ENCODE measurements at regions not wholly inside any gene's neighbourhood (a gene's known extent, or its start where the extent isn't known, plus 50 kb on each side); places are given as distances from the start of the nearest gene placed in this dataset.

- Histone ChIP-seq H3K36me3 (ENCODE audit: control insufficient read depth, insufficient read depth, low read length) (no peaks in the 10 kb centered on the region), H3K9me3 (ENCODE audit: control insufficient read depth, insufficient read depth, low read length) (no peaks in the 10 kb centered on the region), H3K4me3 (ENCODE audit: low read length) (no peak overlapping the region), H3K27ac (ENCODE audit: low read length) (no peak overlapping the region), H3K27me3 (ENCODE audit: control insufficient read depth, insufficient read depth, low read length) (no peaks in the 10 kb centered on the region), H3K4me1 (ENCODE audit: control insufficient read depth, insufficient read depth, low read length) (no peaks in the 10 kb centered on the region)
- Mint-ChIP-seq H3K9me3 (no peaks in the 10 kb centered on the region), H3K4me3 (no peak overlapping the region), H3K27me3 (ENCODE audit: low read depth in 2 of 2) (peaks cover 17 to 30% of the 10 kb centered on the region in 2 donors), H3K27ac (no peak overlapping the region), H3K4me1 (no peaks in the 10 kb centered on the region), H3K36me3 (no peaks in the 10 kb centered on the region)
- WGBS (ENCODE audit: insufficient coverage) = 60% methylated on average over 1 of the region's 2 CpGs
- intact Hi-C loops (cut with micrococcal nuclease) = no loop called here
- TF ChIP-seq CTCF (IDR thresholded peaks at IDR 0.05) = no peak
- DNase-seq (no peak), ATAC-seq (no peak)
Measured at GRCh38 chr17:15154618-15155017, 110.5 kb downstream of the PMP22 start.

GRCh38 chr17:15145621-15146020 is 119.5 kb downstream of the PMP22 start:
- Histone ChIP-seq H3K4me1 (ENCODE audit: control insufficient read depth, insufficient read depth, low read length) (no peaks in the 10 kb centered on the region), H3K27ac (ENCODE audit: low read length) (no peak overlapping the region), H3K9me3 (ENCODE audit: control insufficient read depth, insufficient read depth, low read length) (no peaks in the 10 kb centered on the region), H3K27me3 (ENCODE audit: control insufficient read depth, insufficient read depth, low read length) (no peaks in the 10 kb centered on the region), H3K4me3 (ENCODE audit: low read length) (no peak overlapping the region), H3K36me3 (ENCODE audit: control insufficient read depth, insufficient read depth, low read length) (no peaks in the 10 kb centered on the region)
- ATAC-seq (no peak), DNase-seq (no peak)
- 90% methylated on average over 4 of the region's 5 CpGs for WGBS (ENCODE audit: insufficient coverage)
- Mint-ChIP-seq H3K4me3 (no peak overlapping the region), H3K27ac (no peak overlapping the region), H3K36me3 (no peaks in the 10 kb centered on the region), H3K27me3 (ENCODE audit: low read depth in 2 of 2) (peaks cover 4 to 12% of the 10 kb centered on the region in 2 donors), H3K9me3 (peaks cover 3% of the 10 kb centered on the region in 2 donors), H3K4me1 (no peaks in the 10 kb centered on the region)
- intact Hi-C loops (cut with micrococcal nuclease) = no loop called here
- no peak for TF ChIP-seq CTCF (IDR thresholded peaks at IDR 0.05)

- WGBS (ENCODE audit: insufficient coverage) = 76% methylated on average over 5 of the region's 6 CpGs
- no peaks in the 10 kb centered on the region for H3K4me1 Mint-ChIP-seq
- no peak overlapping the region for H3K27ac ChIP-seq (ENCODE audit: low read length)
- DNase-seq = no peak
- H3K4me3 ChIP-seq (ENCODE audit: low read length) = no peak overlapping the region
- no peak overlapping the region for H3K4me3 Mint-ChIP-seq
- intact Hi-C loops (cut with micrococcal nuclease) = no loop called here
- no peaks in the 10 kb centered on the region for H3K36me3 ChIP-seq (ENCODE audit: control insufficient read depth, insufficient read depth, low read length)
- H3K4me1 ChIP-seq (ENCODE audit: control insufficient read depth, insufficient read depth, low read length) = no peaks in the 10 kb centered on the region
- H3K9me3 ChIP-seq (ENCODE audit: control insufficient read depth, insufficient read depth, low read length) = no peaks in the 10 kb centered on the region
- no peaks in the 10 kb centered on the region for H3K36me3 Mint-ChIP-seq
- H3K9me3 Mint-ChIP-seq = peaks cover 3% of the 10 kb centered on the region in 2 donors
- no peaks in the 10 kb centered on the region for H3K27me3 ChIP-seq (ENCODE audit: control insufficient read depth, insufficient read depth, low read length)
- no peak overlapping the region for H3K27ac Mint-ChIP-seq
- TF ChIP-seq CTCF (IDR thresholded peaks at IDR 0.05) = no peak
- ATAC-seq = no peak
- H3K27me3 Mint-ChIP-seq (ENCODE audit: low read depth in 2 of 2) = peaks cover 4 to 19% of the 10 kb centered on the region in 2 donors
Measured at GRCh38 chr17:15143524-15143923, 121.6 kb downstream of the PMP22 start.

GRCh38 chr17:15134363-15134762 is 130.8 kb downstream of the PMP22 start:
- no peak overlapping the region for H3K4me3 ChIP-seq (ENCODE audit: low read length)
- H3K9me3 Mint-ChIP-seq = no peaks in the 10 kb centered on the region
- no peaks in the 10 kb centered on the region for H3K36me3 Mint-ChIP-seq
- no peak for TF ChIP-seq CTCF (IDR thresholded peaks at IDR 0.05)
- 58% methylated on average over 2 of the region's 2 CpGs for WGBS (ENCODE audit: insufficient coverage)
- no peak overlapping the region for H3K4me3 Mint-ChIP-seq
- H3K36me3 ChIP-seq (ENCODE audit: control insufficient read depth, insufficient read depth, low read length) = no peaks in the 10 kb centered on the region
- H3K27ac ChIP-seq (ENCODE audit: low read length) = no peak overlapping the region
- ATAC-seq = no peak
- H3K4me1 Mint-ChIP-seq = no peaks in the 10 kb centered on the region
- DNase-seq = no peak
- intact Hi-C loops (cut with micrococcal nuclease) = no loop called here
- no peak overlapping the region for H3K27ac Mint-ChIP-seq
- peaks cover 3 to 24% of the 10 kb centered on the region in 2 donors for H3K27me3 Mint-ChIP-seq (ENCODE audit: low read depth in 2 of 2)
- H3K4me1 ChIP-seq (ENCODE audit: control insufficient read depth, insufficient read depth, low read length) = no peaks in the 10 kb centered on the region
- no peaks in the 10 kb centered on the region for H3K27me3 ChIP-seq (ENCODE audit: control insufficient read depth, insufficient read depth, low read length)
- no peaks in the 10 kb centered on the region for H3K9me3 ChIP-seq (ENCODE audit: control insufficient read depth, insufficient read depth, low read length)

All from natural killer cell (primary cell).